NCI-H146 treated with DMSO at 0.1 percent for 48 hours (cell line): ENCODE measurements at regions not wholly inside any gene's neighbourhood (a gene's known extent, or its start where the extent isn't known, plus 50 kb on each side); places are given as distances from the start of the nearest gene placed in this dataset.

ENCODE experiments used
- DNase-seq: peaks from one replicate; lab custom pipeline; 2025; ENCODE audit not compliant: unreplicated experiment; lab: John Stamatoyannopoulos, UW

GRCh38 chr6:164013480-164014208, 599.1 kb downstream of the QKI start:
- peak; percentile 54 for DNase-seq

GRCh38 chr6:164011321-164011720, 596.8 kb downstream of the QKI start:
- DNase-seq = no peak

- DNase-seq = no peak
Observed at GRCh38 chr6:164010441-164011103, 596.1 kb downstream of the QKI start.

- DNase-seq = no peak
Observed at GRCh38 chr6:164008902-164009301, 594.4 kb downstream of the QKI start.

DNA sequence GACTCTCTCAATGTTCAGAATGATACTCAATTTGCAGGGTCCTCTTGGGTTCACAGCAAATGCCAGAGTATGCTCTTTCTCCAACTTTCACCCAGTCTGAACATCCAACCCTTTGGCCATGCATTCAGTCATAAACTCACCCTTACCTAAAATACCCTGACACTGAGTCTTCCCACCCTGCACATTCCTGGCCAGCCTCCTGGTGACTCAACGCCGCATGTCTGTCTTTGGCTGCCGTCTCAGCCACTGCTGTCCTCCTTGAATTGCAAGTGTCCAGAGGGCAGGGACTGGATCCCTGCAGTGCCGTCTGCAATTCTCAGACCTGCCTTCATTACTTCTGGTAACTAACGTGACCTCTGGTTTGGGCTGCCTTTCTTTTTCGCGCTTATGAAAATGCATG, 593.4 kb downstream of the QKI start:
- DNase-seq = no peak

DNA sequence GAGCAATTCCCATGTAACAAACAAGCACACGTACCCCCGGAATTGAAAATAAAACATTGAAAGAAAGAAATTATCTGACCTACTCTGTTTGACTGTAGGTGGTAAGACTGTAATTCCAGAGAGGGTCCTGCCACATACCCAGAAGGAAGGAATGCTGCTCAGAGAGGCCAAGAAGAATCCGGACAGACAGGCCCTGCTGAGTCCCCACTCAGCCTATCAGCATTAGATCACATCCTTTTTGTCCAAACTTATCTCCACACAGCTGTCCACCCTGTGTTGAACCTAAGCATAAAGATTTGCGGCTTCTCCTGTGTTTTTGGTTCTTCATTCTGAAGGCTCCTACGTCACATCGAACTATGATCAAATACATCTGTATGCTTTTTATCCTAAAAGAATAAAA, 591.9 kb downstream of the QKI start:
- DNase-seq = no peak

GRCh38 chr6:164005004-164005711, 590.6 kb downstream of the QKI start:
- DNase-seq = no peak

- no peak for DNase-seq
Observed at GRCh38 chr6:164000276-164000675, 585.8 kb downstream of the QKI start.

GRCh38 chr6:163999475-164000125, 585.1 kb downstream of the QKI start:
- no peak for DNase-seq

- DNase-seq = no peak
Observed at GRCh38 chr6:163998496-163998895, 584.0 kb downstream of the QKI start.

- no peak for DNase-seq
Observed at GRCh38 chr6:163996491-163996890, 582.0 kb downstream of the QKI start.

DNA sequence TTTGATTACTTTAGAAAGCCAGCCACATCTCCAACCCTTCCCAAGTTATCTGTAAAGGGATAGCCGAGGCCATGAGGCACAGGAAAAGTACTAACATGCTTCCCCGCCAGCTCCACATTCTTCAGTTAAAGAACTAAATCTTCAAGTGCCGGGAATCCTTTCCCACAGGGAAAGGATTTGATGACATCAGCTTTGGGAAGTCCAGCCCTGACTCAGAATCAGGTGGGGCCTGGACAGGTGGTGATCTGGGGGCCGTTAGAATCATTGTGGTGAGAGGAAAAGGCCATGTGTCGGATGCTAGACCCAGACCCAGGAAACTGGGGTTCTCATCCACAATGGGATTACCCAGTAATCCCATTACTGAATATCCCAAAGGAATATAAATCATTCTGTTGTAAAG, 580.0 kb downstream of the QKI start:
- no peak for DNase-seq

DNA sequence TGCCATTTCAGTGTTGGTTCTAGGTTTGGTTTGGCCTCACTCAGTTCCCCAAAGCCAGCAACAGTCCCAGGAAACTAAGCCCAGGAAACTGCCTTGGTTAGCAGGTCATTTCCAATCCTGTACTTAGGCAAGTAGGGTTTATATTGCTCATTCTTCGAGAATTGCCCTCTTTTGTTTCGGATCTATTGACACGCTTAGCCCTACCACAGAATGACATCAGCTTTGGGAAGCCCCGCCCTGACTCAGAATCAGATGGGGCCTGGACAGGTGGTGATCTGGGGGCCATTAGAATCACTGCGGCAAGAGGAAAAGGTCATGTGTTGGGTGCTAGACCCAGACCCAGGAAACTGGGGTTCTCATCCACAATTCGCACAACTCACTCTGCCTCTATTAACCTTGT, 578.2 kb downstream of the QKI start:
- no peak for DNase-seq

GRCh38 chr6:163992056-163992455, 577.5 kb downstream of the QKI start:
- no peak for DNase-seq

- no peak for DNase-seq
Observed at GRCh38 chr6:163991321-163991720, 576.8 kb downstream of the QKI start.

DNA sequence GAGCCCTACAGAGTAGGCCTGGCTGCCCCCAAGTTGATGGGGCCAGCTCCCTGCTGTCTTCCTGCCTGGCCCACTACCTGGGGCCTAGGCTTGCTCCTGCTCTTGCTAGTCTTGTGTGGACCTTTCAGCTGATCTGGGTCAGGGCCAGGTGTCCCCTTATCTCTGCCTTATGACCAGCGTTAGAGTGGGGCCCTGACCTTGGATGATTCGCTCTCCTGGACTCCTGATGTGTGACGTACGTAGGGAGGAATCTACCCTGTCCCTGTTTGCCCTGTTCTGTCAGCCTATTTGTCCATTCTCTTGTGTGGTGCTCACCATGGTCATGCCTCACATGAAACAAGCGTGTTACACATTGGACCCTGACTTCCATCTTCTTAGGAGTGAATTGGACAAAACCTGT, 571.8 kb downstream of the QKI start:
- DNase-seq = peak; percentile 65

GRCh38 chr6:163985710-163986109, 571.2 kb downstream of the QKI start:
- DNase-seq = peak; percentile 90

GRCh38 chr6:163985040-163985439, 570.5 kb downstream of the QKI start:
- DNase-seq = no peak

- DNase-seq = no peak
Observed at GRCh38 chr6:163984124-163984936, 569.8 kb downstream of the QKI start.

GRCh38 chr6:163983679-163984078, 569.2 kb downstream of the QKI start:
- no peak for DNase-seq

GRCh38 chr6:163974322-163974721, 559.8 kb downstream of the QKI start:
- DNase-seq = no peak
